ENCODE measurements at regions not wholly inside any gene's neighbourhood (a gene's known extent, or its start where the extent isn't known, plus 50 kb on each side); places are given as distances from the start of the nearest gene placed in this dataset.

DNA sequence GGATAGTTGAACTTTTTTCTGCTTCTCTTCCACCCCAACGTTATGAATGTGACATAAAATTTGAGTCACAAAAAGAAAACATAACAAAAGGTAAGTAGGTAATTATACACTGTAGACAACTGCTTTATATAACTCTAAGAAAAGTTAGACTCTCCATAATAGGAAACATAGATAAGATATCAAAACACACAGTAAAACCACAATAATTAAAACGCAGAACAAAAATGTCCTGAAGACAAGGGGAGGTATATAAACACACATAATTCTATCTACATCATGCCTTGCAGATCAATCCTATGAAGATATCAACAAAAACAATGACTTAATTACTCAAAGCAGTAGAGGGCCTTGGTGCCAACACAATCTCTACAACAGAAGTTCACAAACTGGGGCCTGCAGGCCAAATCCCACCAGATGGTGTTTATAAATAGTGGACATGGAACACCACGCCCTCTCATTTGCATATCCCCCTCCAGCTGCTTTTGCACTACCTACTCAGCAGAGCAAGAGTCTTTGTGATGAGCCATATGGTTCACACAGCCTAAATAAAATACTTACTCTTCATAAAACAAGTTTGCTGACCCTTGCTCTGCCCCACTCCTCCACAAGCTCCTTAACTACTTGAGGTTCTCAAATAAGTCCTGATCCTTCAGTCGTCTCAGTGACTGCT is 254.7 kb downstream of the KLF12 start:
- DNase-seq: no peak

DNA sequence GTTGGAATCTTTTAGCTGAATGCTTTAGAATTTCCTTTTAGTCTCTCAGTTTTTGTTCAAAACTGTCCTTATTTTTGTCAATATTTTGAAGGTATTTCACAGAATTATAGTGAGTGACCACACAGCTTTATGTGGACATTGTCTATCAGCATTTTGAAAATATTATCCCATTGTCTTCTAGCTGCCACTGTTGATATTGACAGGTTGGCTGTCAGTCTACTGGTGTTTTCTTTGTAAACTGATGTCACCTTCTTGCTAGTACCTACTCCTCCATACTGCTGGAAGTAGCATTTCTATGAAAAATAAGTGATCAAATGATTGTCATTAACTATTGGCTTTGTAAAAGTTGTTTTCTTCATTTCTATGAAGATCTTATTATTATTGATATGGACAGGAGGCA is 256.8 kb downstream of the KLF12 start:
- no peak for DNase-seq

DNA sequence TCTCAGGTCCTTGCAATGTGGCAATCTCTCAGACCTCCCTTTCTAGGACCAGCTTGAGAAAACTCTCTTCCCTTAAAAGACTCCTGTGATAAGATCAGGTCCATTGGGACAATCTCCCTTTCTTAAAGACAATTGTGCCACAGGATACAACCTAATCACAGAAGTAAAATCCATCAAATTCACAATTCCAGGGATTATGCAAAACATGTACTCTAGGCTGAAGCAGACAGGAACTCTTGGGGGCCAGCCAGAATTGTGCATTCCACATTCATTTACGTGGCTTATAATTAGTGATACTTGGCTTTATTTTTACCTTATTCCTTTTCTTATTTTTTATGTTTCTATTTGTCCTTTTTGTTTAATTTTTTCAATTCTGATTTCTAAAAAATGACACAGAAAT is 257.9 kb downstream of the KLF12 start:
- DNase-seq: no peak

DNA sequence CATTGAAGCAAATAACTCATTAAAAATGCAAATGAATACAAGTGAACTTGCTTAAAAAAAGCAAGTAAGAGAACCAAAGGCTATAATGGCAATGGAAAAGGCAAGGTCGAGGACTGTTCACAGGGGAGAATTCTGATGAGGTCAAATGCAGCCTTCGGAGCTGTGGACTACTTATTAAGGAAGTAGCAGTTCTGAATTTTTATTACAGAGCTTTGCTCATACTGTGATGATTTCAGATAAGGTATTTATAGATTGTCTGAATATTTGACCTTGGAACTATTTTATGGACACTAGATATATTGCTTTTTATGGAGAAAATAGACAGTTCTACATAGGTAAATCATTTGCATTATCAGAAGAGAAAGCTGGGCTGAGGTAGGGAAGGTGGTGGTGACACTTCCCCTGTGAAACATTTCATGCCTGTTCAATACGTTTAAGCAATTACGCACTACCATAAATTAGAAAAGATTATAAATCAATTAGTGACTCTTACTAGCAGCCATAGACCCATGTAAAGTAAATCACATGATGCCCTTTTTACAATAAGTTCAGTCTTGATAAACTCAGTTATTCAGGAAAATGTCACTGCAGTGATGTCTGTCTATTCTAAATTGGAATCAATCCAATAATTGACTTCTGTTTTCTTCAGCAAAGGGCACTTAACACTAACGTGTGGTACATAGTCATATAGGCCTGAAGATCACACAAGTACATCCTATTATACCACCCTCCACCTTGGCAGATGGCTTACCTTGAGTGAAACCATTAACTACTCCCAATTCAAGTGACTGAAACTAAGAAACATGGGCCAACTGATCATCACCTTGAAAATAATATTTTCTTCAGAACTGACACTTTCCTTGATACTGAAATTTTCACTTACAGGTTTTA is 260.0 kb downstream of the KLF12 start:
- no peak for DNase-seq

DNA sequence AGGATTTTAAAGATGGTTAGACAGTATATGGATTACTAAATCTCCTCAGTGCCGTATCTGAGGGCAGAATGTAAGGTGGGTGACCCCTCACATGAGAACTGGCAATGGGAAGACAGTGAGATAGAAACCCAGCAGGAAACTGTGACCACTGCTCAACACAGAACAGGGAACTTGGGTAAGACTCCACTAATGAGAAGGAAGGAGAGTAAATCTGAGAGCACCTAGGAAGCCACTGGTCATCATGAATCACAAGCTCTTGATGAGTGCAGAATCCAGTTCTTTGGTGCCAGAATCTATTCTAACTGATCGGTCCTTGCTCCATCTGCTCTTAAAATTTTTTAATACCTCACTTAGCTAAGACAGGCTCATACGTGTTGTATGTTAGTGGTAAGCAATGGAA is 261.8 kb downstream of the KLF12 start:
- DNase-seq: no peak

DNA sequence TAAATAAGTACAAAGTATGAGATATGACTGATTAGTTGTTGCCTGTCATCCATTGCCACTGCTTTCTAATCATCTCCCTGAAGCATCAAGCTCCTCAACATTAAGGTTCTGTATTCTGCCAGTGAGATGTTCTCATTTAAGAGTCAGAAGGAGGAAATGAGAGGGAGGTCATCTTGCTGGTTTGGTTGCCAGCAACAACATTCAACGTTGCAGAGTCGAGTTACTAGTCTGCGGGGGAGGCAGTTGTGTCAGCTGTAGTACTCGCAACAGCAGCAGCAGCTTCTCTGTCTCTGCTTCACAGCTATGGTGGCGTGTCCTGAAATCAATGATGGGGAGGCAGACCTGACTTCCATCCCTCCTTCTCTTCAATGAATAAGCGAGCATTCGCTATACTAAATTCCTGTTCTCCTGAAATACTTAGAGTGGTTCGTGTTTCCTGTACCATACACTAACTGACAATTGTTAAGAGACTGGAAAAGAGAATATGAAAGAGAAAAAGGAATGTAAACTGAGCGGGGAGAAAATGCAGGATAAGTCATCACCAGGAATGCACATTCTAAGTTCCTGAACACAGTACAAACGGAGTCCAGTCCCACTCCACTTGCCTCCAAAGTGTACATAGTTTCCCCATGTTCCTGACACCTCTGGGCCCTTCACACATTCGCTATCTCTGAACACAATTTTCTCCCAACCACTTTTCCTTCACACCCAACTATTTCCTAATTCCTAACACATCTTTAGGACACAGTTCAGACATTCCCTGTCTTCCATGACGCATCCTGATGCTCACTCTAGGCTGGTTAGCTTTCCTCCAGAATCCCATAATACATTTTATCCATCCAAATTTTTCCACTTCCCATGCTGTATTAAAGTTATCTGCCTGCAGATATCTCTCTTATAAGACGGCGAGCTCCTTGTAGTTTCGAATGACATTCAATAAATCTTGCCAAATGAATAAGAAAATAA is 263.0 kb downstream of the KLF12 start:
- peak in 1 of 2 donors; percentile 10 for DNase-seq

DNA sequence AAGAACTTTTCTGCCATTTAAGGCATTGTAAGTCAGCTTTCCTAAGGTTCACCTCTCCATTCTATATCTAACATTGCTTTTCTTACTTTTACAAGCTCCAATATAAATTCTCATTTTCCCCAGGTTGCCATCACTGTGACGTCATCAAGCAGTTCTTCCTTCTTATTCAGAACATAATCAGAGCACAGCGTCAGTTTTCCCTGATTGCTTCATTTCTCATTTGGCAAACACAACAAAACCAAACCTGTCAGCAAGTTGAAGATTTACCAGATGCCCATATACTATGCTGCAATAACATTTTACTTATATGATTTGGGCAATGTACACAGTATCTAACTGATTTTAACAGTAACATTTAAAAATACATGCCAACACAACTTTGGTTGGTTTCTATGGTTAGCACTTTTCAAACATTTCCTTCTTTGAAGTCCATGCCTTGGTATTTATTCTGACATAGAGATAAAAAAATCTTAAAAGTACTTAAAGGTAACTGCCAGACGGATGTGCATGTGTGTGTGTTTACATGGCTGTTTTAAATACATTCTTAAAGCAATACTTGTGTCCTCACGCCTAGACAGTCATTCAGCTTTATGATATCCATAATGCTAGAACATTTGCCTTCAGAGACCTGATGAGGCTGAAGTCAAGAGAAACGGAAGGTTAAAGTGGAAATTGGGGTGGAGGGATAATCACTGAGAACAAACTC is 264.0 kb downstream of the KLF12 start:
- no peak for DNase-seq

DNA sequence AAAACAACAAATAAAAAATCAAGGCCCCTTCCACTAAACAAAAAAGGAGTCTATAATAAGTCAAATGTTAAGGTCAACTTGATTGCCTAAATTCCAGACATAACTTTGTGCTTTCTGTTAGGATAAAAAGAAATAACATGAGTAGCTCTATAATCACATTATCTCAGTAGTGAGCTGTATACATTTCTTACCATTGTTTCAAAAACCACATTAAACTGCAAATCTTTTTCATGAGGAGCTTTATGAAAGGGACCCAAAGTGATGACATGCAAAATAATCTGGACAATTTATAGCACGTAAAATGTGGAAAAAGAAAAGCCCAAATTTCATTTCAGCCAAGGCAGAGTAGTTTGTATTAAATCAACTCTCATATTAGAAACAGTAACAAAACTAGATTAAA is 269.2 kb downstream of the KLF12 start:
- DNase-seq: no peak

DNA sequence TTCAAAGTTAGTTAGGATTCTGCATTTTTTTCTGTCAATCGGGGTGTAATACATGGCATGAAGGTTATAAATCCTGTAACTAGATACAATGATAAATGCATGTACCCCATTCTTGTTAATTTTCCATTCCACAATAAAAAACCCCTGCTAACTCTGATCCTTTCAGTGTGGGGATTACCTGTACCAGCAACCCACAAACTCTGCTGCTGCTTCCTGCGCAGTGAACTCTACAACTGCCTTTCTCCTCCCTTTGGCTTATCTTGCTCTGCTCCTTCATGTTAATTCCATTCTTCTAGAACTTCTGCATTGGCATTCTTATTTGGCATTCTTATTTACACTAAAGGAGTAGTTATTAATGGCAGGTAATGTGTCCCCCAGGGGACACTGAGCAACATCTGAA is 273.1 kb downstream of the KLF12 start:
- no peak for DNase-seq

DNA sequence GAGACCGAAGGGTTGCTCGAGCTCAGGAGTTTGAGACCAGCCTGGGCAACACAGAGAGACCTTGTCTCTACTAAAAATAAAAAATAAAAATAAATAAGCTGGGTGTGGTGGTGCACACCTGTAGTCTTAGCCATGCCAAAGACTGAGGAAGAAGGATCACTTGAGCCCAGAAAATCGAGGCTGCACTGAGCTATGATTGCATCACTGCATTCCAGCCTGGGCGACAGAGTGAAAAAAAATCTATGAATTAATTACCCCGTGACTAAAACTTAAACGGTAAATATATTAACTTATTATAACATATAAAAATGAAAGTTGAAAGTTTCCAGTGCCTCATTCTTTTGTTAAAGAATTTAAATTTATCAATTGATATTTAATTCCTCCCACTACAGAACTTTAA is 273.7 kb downstream of the KLF12 start:
- DNase-seq: no peak

DNA sequence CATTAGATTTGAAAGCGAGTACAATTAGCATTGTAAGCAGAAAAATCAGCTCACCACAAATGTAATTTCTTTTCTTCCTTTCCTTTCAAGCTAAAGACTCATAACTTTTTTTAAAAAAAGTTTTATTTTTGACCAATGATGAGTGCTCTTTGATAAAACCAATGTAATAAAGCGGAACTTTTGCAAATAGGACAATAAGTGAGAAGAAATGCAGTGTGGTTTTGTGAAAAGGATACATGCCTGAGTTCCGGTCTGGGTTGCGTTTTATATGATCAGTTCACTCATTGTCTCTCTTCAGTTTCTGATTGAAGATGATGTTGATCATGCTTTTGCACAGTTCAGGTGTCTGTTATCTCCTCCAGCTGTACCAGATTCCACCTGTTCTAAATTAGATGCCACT is 274.4 kb downstream of the KLF12 start:
- DNase-seq: no peak

DNA sequence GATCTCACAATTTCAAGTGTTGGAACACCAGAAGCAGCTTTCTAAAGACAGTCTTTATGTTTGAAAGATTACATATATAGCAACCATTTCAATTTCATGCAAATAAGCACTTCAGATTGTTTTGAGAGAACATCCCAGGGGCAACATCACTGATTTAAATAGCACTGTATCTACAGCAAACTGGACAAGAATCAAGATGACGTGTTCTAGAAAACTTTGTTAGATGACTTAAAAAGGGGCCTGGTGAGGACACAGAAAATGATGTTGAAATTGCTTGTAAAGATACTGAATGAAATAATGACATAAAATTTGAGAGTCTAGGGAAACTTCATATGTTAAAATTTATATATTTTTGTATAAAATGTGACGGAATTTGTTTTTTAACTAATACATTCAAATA is 277.1 kb downstream of the KLF12 start:
- no peak for DNase-seq

DNA sequence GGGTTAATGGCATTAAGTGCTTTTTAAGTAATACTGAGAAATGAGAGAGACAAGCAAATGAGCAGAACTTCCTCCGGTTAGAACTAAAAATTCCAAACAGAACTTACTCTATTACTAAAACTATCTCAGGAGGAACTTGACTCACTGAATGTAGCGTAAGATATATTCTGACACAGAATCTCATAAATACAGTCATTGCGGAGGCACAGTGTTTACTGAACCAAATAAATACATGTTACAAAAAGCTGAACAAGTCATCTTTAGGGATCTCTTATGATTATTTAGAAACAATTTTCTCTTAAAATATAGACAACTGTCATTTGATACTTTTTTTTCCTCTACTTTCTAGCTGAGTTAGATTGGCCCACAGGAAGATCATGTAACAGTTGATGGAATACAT is 283.1 kb downstream of the KLF12 start:
- no peak for DNase-seq

DNA sequence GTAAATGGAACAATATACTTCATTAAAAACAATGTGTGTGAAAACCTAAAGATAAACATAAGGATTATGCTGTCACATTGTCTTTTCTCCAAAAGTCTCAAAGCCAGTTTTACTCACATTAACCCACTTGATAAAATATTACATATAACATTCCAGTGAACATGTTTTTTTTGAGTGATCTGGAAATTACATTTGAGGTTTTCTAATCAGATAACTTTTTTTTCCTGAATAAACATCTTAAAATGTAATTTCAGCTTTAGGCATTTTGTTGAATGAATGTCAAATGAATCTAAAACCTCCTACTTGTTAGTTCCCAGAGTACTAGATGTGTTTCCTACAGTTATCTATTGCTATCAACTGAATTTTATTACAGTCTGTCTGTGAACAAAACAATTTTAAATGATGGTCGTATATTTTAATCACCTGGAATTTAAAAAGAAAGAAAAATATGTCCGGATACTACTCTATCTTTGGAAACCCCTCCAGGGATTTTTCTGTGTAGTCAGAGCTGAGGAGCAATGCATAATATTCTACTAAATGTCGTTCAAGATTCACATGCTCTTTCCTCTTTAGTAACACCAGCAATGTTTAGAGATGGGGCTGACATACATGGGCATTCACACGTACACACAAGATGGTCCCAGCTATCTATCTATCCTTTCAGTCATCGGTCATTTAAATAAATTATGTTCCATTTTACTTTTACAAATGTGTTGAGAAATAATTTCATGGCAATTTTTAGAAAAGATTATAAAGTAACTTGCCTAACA is 283.9 kb downstream of the KLF12 start:
- DNase-seq: no peak

DNA sequence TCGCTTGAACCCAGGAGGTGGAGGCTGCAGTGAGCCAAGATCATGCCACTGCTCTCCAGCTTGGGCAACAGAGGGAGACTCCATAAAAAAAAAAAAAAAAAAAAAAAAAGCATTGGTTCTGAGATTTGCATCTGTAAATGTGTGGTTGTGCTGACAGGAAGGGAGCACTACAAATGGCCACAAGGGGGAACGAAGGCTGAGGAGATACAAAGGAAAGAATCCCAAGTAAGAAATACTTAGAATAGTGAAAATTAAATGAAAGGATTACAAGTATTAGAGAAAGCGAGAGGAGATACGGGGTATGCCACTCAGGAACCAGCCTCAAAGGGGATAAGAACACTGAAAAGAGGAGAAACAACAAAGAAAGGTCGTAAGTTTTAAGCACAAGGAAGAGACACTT is 284.9 kb downstream of the KLF12 start:
- peak in 1 of 2 donors; percentile 31 for DNase-seq

DNA sequence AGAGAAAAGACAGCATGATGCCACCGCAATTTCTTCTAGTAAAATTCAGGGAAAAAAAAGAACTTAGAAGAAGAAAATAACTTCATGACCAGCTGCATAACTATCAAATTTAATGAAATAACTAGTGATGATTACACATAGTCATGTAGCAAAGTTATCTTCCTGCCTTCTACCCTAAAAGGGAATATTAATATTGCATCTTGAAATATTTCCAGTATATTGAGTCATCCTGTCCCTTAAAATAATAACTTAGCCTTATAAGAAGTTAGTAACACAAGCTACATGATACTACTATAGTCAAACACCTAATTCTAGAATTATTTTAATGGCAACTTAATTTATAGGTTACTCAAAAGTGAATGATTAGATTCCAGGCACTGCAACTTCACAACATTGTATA is 289.2 kb downstream of the KLF12 start:
- no peak for DNase-seq

DNA sequence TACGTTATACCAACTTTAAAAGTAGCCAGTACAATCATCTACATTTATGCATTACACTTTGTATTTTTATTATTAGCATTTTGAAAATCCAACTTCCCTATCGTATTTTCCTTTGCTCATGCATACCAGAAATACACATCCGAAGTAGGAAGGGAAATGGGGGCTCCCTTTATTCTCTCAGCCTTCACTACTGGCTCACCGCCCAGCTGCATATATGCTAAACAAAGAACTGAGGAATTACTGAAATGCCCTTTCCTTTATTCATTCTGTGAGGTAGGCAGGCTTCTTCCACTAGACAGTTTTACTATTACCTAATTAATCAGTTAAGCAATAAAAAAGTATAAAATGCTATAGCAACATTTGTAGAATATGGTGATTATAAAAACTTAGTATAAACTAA is 291.6 kb downstream of the KLF12 start:
- DNase-seq: no peak

DNA sequence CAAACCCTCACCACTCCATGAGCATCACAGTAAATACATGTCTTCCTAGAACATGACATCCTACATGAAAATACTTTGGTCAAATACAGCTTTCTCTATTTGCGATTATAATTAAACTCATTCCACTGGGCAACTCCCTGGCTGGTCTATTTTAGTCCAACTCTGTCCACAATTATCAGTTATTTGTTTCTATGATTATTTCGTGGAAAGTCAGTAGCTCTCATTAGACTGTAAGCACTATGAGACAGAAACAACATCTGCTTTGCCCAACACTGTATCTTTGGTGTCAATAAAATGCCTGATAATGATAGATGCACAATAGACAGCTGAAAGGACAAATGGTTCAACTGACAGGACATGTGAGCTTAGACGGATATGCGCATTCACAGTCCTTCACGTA is 292.0 kb downstream of the KLF12 start:
- DNase-seq: no peak

DNA sequence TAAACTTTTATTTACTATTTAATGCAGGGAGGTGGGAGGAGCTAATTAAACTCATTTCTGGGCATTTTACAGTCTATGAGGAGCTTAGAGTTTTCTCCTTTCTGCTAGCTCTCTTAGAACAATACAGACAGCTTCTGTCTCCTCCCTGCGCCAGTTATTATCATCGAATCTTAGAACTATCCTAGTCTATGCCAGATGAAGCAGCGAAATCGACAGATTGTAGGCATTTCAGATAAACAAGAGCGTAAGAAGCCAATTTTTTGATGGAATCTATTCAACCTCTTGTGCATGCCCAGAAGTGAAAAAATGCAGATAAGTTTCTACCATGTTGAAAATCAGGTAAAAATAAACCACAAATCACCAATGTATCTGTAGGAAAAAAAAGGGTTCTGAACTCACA is 297.1 kb downstream of the KLF12 start:
- DNase-seq: no peak

DNA sequence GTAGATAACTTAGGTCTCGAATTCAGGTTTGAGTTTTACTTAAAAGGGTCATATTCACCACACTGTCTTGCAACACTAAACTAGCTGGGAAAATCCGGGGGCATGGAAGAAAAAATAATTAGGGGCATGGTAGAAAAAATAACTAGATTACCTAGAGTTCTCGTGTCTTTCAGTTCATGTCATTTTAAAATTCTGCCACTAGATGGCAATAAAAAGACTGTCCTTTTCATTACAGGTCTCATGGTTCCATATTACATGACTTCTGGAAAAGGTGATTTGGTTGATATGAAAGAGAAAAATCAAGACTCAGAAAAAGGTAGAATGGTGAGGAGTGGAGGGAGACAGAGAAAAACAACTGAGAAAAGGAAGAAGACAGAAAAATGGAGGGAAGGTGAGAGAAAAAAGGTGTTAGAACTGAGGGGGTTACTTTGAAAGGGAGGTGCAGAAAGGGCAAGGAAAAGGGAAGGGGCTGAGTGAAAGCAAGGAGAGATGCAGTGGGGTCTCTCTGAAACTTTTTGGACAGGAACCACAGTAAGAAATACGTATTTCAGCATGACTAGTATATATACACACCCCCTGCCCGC is 299.0 kb downstream of the KLF12 start:
- DNase-seq: no peak

DNA sequence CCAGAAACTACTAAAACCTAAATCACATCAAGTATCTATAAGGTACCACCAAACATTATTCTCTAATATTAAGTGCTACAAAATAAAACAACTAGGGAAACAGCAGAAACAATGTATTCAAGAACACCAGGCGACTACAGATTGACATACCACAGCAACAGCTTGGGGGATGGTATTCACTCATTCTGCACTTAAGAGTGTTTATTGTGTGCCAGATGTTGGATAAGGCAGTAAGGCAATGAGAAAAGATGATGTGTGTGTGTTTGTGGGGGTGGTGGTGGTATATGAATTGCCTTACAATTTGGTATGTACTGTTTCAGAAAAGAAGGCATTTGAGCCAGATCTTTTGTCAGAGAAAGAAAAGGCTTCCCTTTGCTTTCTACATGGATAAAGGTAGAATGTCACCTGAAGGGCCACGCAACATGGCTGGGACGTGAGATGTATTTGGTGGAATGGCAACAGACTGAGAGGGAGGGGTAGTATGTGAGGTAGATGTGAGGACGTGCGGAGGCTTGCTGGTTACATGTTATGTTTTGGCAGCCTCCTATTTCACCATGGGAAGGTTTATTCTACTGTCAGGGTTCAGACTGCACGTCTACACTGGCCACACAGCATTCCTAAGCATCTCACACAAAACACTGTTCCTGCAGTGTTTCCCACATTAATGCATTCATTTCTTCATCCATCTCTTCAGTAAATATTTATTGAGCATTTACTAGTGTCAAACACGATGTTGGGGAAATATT is 300.7 kb downstream of the KLF12 start:
- DNase-seq: no peak

Measured in stimulated activated CD4-positive, alpha-beta T cell treated with anti-CD3 and anti-CD28 coated beads, Interleukin-2, amount 100 ng/mL, for 24 hours (primary cell).